Keratinocyte (primary cell): ENCODE measurements at regions not wholly inside any gene's neighbourhood (a gene's known extent, or its start where the extent isn't known, plus 50 kb on each side); places are given as distances from the start of the nearest gene placed in this dataset.

Source experiments
- DNase-seq: peaks from one replicate; pipeline ENCODE4 v3.0.0-alpha.2; 2011; ENCODE audit warnings: low read depth, missing footprints, low spot score
- FAIRE-seq: peaks from 2 replicates; lab custom pipeline; 2011; peaks lifted over from hg19 to GRCh38; lab: Jason Lieb, UNC
- H2AFZ ChIP-seq: 2 replicates; pipeline ENCODE4 v1.6.0; 2012; ENCODE audit warnings: low read length, control low read depth, inconsistent platforms; ENCODE audit not compliant: control insufficient read depth
- H3K27ac ChIP-seq: 2 replicates; pipeline ENCODE4 v1.5.1; 2011; ENCODE audit warnings: low read length; ENCODE audit not compliant: control insufficient read depth, insufficient read depth
- H3K27me3 ChIP-seq: 3 replicates; pipeline ENCODE4 v1.6.0; 2011; ENCODE audit warnings: low read length; ENCODE audit not compliant: control insufficient read depth, insufficient read depth; ENCODE audit errors: extremely low read depth
- H3K36me3 ChIP-seq, 2 experiments: 2 replicates in 1 of 2; 3 replicates in 1 of 2; pipeline ENCODE4 v1.5.1; 2011; ENCODE audit warnings: low read length in 2 of 2, mild to moderate bottlenecking in 1 of 2; ENCODE audit not compliant: control insufficient read depth in 2 of 2, insufficient read depth in 2 of 2; ENCODE audit errors: extremely low read depth in 1 of 2
- H3K4me1 ChIP-seq: 3 replicates; pipeline ENCODE4 v1.5.1; 2011; ENCODE audit warnings: low read length; ENCODE audit not compliant: control insufficient read depth, insufficient read depth; ENCODE audit errors: extremely low read depth
- H3K4me2 ChIP-seq: 3 replicates; pipeline ENCODE4 v1.6.0; 2011; ENCODE audit warnings: low read depth, low read length; ENCODE audit not compliant: control insufficient read depth, insufficient read depth; ENCODE audit errors: extremely low read depth
- H3K4me3 ChIP-seq, 3 experiments: fragments of 200-600 bp in 1 of 3; sonication (generic) in 1 of 3; 2 replicates in 2 of 3; 3 replicates in 1 of 3; pipeline ENCODE4 v1.5.1; 2011 to 2016; ENCODE audit warnings: low read length in 3 of 3, mild to moderate bottlenecking in 3 of 3, control low read depth in 2 of 3, inconsistent platforms in 1 of 3, low read depth in 1 of 3, mixed read lengths in 1 of 3, mixed run types in 1 of 3, moderate library complexity in 1 of 3; ENCODE audit not compliant: control insufficient read depth in 2 of 3, insufficient read depth in 2 of 3; ENCODE audit errors: extremely low read depth in 1 of 3
- H3K79me2 ChIP-seq: 2 replicates; pipeline ENCODE4 v1.6.0; 2012; ENCODE audit warnings: low read length; ENCODE audit not compliant: control insufficient read depth, insufficient read depth
- H3K9ac ChIP-seq: 3 replicates; pipeline ENCODE4 v1.6.0; 2011; ENCODE audit warnings: low read length; ENCODE audit not compliant: control insufficient read depth, insufficient read depth; ENCODE audit errors: extremely low read depth
- H3K9me1 ChIP-seq: 3 replicates; pipeline ENCODE4 v1.6.0; 2011; ENCODE audit warnings: low read length; ENCODE audit not compliant: control insufficient read depth, insufficient read depth; ENCODE audit errors: extremely low read depth
- H3K9me3 ChIP-seq: 2 replicates; pipeline ENCODE4 v1.5.1; 2012; ENCODE audit warnings: low read depth, low read length; ENCODE audit not compliant: control insufficient read depth
- H4K20me1 ChIP-seq: 3 replicates; pipeline ENCODE4 v1.6.0; 2011; ENCODE audit warnings: low read length; ENCODE audit not compliant: control insufficient read depth, insufficient read depth; ENCODE audit errors: extremely low read depth
- EZH2 ChIP-seq: IDR thresholded peaks from one replicate; pipeline ENCODE4 v1.6.1; 2012; ENCODE audit warnings: inconsistent platforms, mild to moderate bottlenecking, low read length, moderate library complexity
- dilution Hi-C: fragments of 300-500 bp; cut with MboI; formaldehyde crosslinking; loops from one replicate; pipeline ENCODE4 v1.7.0; 2020; ENCODE audit warnings: low sequenced_read_pairs; ENCODE audit not compliant: extremely low pct_ligation_motif_present
- TF ChIP-seq, protein P1 (sequence below), 3 experiments: IDR thresholded peaks in 1 of 3; conservative IDR thresholded peaks in 1 of 3; optimal IDR thresholded peaks in 1 of 3; 2 replicates in 2 of 3; 3 replicates in 1 of 3; pipeline versions ENCODE3 to v1.5.1; 2011; ENCODE audit warnings: low read length in 3 of 3, mild to moderate bottlenecking in 3 of 3, moderate library complexity in 2 of 3, control low read depth in 1 of 3, inconsistent platforms in 1 of 3; ENCODE audit not compliant: insufficient read depth in 2 of 3; ENCODE audit errors: extremely low read depth in 1 of 3

GRCh38 chr15:98394546-98394945 lies 253.8 kb upstream of the IGF1R start:
- H3K27me3 ChIP-seq, result peaks cover 7% of the 10 kb centered on the region
- no peak for DNase-seq
- H3K27ac ChIP-seq, result no peak overlapping the region
- no peak overlapping the region for H3K4me2 ChIP-seq
- FAIRE-seq, result no peak
- no peak overlapping the region for H3K9ac ChIP-seq
- no peaks in the 10 kb centered on the region for H3K9me3 ChIP-seq
- H3K79me2 ChIP-seq, result no peaks in the 10 kb centered on the region
- dilution Hi-C loops, result no loop called here
- H2AFZ ChIP-seq, result no peak overlapping the region
- H4K20me1 ChIP-seq, result no peaks in the 10 kb centered on the region
- no peaks in the 10 kb centered on the region for H3K36me3 ChIP-seq
- no peak overlapping the region for H3K4me3 ChIP-seq
- TF ChIP-seq, protein P1, sequence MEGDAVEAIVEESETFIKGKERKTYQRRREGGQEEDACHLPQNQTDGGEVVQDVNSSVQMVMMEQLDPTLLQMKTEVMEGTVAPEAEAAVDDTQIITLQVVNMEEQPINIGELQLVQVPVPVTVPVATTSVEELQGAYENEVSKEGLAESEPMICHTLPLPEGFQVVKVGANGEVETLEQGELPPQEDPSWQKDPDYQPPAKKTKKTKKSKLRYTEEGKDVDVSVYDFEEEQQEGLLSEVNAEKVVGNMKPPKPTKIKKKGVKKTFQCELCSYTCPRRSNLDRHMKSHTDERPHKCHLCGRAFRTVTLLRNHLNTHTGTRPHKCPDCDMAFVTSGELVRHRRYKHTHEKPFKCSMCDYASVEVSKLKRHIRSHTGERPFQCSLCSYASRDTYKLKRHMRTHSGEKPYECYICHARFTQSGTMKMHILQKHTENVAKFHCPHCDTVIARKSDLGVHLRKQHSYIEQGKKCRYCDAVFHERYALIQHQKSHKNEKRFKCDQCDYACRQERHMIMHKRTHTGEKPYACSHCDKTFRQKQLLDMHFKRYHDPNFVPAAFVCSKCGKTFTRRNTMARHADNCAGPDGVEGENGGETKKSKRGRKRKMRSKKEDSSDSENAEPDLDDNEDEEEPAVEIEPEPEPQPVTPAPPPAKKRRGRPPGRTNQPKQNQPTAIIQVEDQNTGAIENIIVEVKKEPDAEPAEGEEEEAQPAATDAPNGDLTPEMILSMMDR (optimal IDR thresholded peaks at IDR 0.05 in 1 of 3, IDR thresholded peaks at IDR 0.05 in 1 of 3, conservative IDR thresholded peaks at IDR 0.05 in 1 of 3; ENCODE audit: extremely low read depth in 1 of 3, insufficient read depth in 2 of 3, low read length in 3 of 3), result no peak
- TF ChIP-seq EZH2, result no peak
- H3K4me1 ChIP-seq, result no peaks in the 10 kb centered on the region
- H3K9me1 ChIP-seq, result no peaks in the 10 kb centered on the region

DNA sequence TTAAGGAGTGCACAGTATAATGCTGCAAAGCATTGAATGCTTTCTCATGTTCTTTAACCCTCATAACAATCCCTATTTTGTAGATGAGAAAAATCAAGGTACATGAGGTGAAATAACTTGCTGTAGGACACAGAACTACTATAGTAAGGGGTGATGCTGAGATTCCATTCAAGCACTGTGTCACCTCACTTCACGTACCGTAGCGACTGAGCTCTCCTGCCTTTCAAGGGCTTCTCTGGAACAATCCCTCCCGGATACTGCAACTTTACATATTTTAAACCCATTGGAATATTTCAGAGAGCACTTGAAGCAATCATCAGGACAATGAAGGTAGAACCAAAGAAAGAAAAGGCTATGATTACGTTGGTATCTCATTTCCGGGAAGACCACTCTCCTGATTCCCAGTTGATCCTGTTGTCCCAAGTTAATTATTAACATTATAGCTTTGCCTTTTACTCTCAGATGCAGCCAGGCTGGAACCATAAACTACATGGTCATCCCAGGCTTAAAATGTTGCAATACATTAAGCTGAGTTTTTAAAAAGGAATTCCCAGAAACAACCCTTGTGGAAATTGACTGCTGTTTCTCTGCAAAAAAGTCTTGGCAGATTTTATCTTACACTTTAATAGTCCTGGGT lies 252.2 kb upstream of the IGF1R start:
- H3K27me3 ChIP-seq, result peaks cover 7% of the 10 kb centered on the region
- H3K79me2 ChIP-seq, result no peaks in the 10 kb centered on the region
- FAIRE-seq, result no peak
- no peaks in the 10 kb centered on the region for H3K36me3 ChIP-seq
- no peak for DNase-seq
- no peak overlapping the region for H2AFZ ChIP-seq
- H3K27ac ChIP-seq, result no peak overlapping the region
- H3K4me2 ChIP-seq, result no peak overlapping the region
- H3K9me3 ChIP-seq, result no peaks in the 10 kb centered on the region
- dilution Hi-C loops, result no loop called here
- H3K9me1 ChIP-seq, result no peaks in the 10 kb centered on the region
- no peak overlapping the region for H3K9ac ChIP-seq
- H3K4me1 ChIP-seq, result no peaks in the 10 kb centered on the region
- H3K4me3 ChIP-seq, result no peak overlapping the region
- TF ChIP-seq EZH2, result no peak
- TF ChIP-seq, protein P1 (optimal IDR thresholded peaks at IDR 0.05 in 1 of 3, IDR thresholded peaks at IDR 0.05 in 1 of 3, conservative IDR thresholded peaks at IDR 0.05 in 1 of 3; ENCODE audit: extremely low read depth in 1 of 3, insufficient read depth in 2 of 3, low read length in 3 of 3), result no peak
- H4K20me1 ChIP-seq, result no peaks in the 10 kb centered on the region
